NCI-H2081 treated with DMSO at 0.1 percent for 48 hours (cell line): ENCODE measurements at regions not wholly inside any gene's neighbourhood (a gene's known extent, or its start where the extent isn't known, plus 50 kb on each side); places are given as distances from the start of the nearest gene placed in this dataset.

Experiments used
- DNase-seq: peaks from one replicate; lab custom pipeline; 2025; lab: John Stamatoyannopoulos, UW

DNA sequence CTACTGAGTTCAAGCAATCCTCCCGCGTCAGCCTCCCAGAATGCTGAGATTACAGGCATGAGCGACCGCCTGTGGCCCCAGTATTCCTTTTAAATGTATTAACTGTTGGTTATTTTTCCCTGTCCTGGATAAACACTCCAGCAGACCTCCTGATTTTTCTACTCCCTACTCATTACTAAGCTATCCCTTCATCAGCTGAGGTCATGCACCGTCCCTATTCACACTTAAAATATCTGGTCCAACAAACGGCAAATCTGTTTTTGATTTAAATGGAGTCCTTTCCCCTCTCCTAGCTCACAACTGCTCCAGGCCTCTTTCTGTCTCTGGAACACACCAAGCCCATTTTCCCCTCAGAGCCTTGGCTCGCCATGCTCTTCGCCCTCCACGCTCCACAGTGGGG lies 1003.3 kb upstream of the TMEM132C start:
- no peak for DNase-seq

DNA sequence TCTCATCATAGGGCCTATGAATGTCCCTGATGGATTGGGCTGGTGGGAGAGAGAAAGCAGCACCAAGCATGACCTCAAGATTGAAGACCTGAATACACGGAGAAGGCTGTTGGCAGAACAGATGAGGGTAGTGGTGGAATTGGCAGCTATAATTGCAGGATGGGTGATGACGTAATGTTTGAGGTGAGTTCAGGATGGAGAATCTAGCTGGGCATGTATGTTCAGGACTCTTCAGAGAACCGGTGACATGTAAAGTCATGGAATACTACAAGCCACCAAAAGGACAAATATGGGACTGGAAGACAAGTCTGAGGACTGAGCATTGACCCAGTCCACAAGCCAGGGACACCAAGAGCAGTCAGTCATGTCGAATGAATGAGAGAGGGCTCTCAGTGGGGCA lies 999.8 kb upstream of the TMEM132C start:
- no peak for DNase-seq

DNA sequence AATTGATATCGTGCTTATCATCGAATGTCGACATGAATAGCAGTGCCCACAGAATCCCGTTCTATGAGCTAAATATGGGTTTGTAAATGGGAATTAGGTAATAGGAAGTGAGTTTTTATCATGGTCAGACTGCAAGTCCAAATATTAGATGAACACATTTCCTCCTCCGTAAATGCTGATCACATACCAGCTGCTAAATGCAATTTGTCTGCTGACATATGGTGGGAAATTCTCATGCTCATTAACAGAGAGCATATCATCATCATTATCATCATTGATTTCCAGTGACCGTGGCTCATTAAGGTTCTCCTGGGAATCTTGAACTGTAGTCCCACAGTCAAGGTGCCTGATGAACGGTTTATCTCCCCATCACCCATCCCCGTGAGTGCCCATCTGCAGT lies 998.8 kb upstream of the TMEM132C start:
- no peak for DNase-seq

DNA sequence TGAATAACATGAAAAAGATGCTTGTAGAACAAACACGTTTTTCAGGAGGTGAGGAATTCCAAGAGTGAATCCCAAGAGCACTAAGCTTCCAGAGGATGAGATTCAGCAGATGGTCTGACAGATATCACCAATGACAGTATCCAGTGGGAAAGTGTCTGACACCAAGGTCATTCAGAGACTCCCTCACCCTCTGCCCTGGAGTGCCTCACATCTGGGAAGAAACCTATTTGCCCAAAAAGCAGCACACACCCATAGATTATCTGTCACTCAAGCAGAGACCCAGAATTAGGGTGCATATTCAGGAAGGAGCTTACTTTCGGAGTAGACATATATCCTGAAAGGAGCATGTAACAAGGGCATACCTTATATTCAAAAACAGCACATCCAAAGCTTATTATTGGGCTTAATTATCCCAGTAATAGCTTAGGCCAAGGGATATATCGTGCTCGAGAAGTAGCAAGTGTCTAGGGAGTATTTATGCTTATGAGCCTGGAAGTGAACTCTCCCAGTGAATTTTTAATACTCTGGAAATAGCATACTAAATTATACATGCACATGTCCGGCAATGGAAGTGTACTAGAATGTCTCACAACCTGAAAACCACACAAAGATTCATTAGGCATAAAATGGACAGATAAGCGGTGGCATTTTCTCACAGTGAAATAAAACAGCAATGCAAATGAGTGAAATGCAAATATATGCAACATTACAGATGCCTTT lies 998.1 kb upstream of the TMEM132C start:
- no peak for DNase-seq

DNA sequence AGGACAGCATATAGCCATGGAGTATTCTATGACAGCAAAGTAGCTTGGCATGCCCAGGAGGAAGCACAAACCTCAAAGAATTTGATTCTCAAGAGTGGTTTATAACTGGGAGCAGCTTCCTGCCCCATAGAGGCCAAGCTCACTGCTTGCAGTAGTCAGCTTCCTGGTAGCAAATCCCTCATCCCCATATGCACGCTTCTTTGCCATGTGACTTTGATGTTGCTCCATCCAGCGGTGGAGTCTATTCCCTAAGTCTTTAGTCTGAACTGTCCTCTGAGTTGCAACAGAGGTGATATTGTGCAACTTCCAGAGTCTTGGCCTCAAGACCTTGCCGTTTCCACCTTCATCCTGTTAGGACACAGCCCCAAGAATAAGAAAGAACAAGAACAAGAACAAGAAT lies 996.8 kb upstream of the TMEM132C start:
- DNase-seq = no peak

DNA sequence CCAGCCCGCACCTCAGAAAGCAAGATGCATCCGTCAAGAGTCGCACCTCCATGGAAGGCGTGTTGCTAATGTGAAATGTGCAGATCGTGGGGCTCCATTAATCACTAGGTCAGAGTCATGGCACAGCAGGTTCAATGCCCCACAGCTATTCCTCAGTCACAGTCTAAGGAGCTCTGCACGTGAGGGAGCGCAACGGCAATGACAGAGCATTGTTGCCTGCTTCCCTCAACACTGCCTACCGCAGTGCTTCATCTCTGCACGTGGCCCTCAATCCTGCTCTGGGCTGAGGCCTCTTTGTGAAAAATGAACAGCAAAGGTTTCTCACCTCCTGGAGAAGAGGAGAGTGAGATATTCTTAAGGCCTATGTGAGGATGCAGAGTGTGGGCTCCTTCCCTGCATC lies 995.2 kb upstream of the TMEM132C start:
- no peak for DNase-seq

DNA sequence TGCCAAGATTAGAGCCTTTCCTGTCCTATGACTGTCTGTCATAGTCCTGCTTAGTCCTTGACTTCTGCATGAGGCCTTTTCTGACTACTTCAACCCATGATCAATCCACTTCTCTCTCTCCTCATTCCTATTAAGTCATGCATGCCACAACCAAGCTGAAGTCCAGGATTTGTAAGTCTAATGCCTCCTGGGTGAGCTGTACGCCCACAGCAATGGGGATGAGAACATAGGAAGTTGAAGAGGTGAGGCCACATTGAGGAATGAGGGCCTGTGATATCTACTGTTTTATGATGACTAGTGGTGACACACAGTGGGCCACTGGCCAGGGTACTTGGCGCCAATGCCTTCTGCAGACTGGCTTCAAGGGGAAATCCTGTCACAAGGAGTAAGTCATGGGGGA lies 994.1 kb upstream of the TMEM132C start:
- DNase-seq = no peak

DNA sequence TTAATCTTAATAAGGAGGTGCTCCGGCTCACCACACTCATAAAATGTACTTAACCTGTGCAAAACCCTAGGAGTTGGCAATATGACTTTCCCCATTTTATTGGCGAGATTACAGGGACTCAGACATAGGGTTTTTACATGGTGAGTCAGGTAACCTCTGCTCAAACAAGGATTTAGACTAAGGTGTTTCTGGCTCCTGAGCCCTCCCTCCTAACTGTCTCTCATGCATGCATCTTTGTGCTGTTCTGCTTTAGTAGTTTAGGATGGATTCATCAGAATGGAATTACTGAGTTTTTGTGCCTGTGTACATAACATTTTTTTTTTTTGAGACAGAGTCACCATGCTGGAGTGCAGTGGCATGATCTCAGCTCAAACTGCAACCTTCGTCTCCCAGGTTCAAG lies 993.3 kb upstream of the TMEM132C start:
- DNase-seq = no peak

DNA sequence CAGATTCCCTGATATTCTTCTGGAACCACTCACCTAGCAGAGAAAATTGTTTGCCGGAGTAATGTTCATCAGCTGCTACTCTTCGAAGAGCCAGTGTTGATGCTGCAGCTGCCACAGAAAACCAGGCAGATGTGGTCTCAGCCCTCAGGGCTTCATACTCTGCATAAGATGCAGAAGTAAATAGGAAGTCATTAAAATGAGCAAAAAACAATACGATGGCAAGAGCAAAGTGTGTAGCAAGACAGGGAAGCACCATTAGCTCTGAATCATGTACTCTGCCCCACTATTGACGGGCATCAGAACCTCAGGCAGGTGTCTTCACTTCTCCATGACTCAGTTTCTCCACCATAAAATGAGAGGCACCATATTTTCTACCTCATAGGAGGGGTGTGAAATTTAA lies 991.6 kb upstream of the TMEM132C start:
- DNase-seq = no peak

DNA sequence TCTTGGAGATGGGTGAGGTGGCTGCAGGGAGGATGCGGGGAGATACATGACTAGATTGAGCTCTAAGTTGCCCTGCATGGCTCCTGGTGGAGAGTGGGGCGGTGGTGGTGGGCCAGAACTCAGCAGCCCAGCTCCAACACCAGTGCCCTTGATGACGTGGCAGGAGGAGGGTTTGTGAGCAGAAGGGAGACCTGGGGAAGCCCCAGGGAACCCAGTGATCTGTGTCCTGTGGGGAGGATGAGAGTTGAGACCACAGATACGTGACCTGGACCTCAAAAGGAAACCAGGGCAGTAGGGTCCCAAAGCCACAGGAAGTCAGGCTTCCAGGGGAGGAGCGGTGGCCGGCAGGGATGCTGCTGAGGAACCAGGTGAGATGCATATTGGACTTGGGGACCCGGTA lies 989.1 kb upstream of the TMEM132C start:
- no peak for DNase-seq

DNA sequence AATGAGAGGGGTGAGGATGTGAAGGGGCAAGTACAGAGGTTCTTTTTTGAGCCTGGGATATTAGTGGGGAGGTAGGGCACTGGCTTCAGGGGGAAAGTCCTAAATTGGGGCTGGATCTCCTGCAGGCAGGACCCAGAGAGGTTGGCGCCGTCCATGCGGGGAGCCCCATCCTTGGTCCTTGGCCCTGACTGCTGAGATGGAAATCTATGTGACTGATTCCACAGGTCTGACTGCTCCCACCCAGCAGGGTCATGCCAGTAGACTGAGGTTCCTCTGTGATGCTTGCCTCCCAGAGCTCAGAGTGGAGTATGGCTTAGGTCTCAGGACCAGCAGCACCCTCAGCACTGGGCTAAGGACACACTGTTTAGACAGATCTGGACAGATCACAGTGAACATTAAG lies 988.6 kb upstream of the TMEM132C start:
- no peak for DNase-seq

DNA sequence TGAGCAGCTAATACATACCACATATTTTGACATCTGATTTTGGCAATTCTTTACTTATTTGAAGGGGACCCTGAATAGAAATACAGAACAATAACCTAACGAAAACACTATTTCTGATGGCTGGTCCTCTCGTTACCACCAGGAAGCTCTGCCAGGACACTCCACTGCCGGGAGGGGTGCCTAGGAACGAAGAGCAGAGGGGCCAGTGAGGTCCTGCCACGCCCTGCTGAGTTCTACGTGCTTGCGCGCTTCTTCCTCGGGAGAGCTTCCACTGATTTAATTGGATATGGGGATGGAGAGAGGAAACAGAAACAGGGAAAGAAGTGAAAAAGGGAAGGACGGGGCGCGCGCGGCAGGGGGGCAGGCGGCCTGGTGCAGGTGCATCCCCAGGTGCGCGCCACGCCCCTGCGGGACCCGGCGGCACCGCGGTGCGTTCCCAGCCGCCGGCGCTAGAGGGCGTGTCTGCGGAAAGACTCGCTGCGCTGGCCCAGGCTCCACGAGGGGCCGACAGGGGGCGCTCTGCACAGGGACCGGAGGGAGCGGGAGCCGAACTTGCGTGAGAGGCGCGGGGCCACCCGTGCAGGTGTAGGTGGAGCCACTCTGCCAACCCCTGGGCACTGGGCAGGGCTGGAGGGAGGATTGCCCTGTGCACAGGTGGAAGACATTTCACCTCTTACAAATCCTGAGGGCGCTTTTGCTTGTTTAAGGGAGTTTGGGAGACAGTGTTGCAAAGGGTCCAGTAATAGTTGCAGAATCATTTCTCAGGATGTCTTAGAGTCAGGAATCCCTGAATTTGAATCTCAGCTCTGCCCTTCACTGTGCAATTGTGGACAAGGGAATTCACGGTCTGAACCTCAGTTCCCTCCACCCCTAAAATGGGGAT lies 986.3 kb upstream of the TMEM132C start:
- no peak for DNase-seq

DNA sequence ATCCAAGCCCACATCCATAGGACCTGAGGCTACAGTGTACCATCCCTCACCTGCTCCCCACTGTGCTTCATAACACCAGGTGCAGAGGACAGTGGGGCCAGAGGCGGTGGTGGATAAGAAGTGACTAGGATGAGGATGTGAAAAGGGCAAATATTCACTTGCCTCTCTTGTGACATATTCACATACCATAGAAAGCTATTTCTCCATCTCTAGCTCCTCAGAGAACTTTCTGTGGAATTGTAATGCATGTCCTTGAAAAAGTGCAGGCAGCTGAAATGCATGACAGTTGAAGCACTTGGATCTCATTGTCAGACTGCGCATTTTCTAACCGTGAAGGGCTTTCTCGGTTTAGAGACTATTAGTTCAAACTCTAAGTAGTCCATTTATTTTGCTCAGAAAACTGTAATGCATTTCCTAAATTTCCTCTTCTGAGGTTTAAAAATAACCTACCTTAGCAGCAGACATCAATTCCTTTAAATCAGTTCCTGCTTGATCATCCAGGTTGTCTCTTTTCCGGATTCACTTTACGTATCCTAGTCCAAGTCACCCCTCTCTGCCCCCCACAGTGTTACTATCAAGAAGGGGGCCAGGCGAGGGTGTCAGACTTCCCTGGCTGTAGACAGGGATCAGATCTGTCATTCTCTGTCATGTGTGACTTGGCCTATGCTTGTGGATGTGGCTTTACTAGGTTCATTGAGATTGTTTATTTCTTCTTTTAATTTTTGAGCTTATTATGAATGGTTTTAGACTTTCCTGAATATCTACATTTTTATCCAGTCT lies 984.0 kb upstream of the TMEM132C start:
- no peak for DNase-seq

DNA sequence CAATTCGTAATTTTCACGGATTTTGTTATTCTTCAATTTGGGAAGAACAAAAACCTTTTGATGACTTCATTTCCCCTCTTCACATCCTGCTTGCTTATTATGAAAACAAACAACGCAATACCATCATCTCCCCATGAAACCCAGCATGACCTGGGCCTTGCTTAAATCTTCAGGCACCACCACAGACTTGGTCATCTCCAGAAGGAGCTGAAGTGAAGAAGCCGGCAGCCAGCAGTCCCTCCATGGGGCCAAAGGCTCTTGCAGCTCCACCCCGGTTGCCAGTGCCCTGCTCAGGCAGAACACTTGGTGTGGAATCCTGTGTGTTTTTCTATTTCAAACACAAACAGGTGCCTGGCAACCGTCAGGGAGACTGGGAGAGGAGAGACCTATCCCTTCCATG lies 982.9 kb upstream of the TMEM132C start:
- no peak for DNase-seq

DNA sequence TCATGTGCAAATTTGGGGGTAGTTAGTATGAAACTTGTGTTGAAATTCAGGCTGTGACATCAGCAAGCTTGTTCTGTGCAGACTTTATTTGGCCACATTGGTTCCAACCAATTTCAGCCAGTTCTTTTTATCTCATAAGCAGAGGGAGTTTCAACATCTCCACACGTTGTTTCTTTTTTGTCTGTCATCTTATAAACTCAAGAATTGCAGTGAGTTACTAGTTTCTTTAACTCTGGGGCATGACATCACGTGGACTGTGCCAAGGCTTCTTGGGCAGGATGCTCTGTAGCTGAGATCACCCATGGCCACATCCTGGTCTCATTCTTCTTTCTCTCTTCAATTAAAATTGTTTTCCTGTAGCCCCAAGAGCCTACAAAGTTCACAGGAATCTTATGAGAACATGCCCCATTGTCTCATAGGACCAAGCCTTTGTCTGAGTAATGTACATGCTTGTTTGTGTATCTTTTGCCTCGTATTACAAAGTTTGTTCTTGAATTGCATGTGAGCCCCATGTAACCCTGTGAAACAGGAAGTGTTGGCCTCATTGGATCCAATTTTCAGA lies 982.0 kb upstream of the TMEM132C start:
- DNase-seq = no peak

DNA sequence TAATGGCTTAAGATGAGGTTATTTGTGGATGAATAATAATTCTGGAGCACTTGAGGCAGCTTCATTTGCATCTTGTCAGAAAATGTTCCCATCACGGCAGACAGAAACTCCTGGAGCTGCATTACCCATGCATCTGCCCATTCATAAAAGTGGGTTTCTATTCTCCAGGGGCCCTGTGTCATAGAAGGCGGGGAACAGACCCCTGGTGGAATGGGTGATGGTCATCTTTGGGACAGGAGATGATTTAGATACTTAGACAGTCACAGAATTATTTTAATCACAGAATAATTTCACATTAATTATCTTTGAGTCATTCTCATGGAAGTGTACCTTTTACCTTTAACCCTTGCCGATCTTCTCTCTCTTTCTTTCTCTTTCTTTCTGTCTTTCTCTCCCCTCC lies 980.7 kb upstream of the TMEM132C start:
- no peak for DNase-seq

DNA sequence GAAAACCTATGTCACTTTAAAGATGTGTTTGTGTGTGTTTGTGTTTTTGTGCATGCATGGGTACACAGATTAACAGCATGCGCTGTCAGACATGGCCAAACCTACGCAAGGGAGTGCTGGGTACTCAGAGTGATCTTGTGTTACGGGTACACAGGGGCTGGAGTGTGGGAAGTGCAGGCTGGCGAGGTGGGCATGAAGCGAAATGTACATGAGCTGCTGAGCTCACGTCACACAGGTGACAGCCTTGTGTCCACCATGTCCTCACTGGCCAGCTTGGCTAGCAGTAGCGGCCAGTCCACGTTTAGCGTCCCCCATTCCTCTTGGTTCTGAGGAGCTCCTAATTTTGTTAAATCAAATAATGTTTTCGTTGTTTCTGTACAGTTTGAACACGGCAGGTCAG lies 979.7 kb upstream of the TMEM132C start:
- DNase-seq = no peak

DNA sequence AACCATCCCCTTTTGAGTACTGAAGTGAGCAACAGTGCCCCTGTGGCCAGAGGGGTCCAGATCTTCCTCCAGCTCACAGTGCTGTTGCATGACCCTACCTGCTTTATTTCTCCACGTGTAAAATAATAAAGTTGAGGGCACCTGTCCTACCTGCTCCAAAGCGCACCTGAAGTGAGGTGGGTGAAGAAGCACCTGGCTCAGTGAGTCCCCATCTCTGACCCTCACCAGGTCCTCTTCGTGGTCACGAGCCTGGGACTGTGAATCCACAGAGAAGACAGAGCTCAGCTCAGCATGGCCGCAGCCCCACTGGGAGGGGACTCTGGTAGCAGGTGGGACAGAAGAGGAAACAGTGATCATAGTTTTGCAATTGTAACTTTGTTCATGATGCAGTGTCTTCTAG lies 976.7 kb upstream of the TMEM132C start:
- no peak for DNase-seq

DNA sequence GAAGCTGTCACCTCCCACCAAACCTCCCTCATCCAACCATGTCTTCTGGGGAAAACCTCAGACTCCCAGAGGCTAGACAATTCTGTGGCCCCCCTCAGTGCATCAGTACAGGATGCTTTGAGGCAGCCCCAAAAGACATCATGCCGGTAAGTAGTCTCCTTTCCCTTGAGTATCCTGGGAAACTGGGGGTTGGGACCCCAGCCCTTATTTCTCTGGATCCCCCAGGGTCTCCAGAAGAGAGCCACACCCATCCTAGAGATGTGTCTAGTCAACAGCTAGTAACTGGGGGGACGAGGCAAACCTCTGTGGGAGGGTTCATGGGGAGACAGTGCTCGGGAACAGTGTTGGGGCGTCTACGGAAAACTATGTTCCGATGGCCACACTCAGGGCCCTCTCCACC lies 974.2 kb upstream of the TMEM132C start:
- DNase-seq = no peak

DNA sequence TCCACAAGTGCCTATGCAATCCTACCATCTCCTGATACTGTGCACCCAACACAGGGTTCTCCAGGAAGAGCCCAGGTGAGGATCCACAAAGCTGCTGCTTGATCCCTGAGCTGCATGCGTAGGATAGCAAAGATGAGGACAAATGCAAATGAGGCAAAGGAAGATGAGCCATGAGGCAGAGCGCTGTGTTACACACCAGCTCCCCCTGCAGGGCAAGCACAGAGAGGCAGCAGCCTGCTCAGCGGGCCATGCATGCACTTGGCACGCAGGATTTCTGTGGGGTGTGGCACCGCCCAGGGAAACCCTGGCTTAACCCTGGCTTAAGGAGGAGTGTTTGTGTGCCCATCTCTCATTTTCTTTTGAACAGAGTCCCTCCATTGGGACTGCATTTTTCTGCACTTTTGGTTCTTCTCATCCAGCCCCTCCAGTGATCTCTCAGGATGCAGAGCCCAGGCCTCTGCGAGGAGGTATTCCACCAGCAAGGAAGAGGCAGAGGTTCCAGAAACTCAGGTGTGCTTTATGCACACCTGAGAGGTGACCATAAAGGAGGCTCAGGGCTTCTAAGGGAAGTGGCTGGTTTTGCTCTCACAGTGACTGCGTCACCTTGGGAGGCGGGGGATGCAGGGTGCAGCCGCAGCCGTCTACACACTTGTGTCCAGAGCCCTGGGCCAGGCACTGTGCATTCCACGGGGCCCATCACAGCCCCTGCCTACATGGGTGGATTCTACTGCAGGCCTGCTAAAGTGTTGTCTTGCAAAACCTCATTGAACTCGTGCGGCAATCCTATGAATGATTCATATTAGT lies 973.3 kb upstream of the TMEM132C start:
- no peak for DNase-seq

DNA sequence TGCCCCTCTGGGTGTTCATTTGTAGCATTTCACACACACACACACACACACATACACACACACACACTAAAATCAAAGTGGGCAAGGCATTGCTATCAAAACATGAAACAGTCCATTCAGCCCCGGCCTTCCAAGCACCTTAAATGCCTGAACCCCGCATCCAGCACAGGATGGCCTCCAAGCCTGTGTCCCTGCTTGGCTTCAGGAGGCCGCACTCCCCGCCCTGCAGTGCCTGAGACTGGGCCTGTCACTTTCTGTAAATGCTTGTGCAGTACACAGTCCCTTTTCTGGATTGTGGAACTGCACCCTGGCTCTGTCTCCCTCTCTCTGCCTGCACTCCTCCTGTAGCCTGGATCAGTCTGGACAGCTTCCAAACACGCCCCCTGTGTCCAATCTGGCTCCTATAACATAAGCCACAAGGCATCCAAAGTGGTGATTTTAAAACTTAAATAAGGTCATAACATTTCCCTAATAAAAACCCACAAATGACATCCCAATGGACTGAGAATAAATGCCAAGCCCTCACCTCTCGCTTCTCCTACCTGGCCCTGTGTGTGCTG lies 972.2 kb upstream of the TMEM132C start:
- DNase-seq = no peak
